KBM-7 (cell line): ENCODE measurements at regions not wholly inside any gene's neighbourhood (a gene's known extent, or its start where the extent isn't known, plus 50 kb on each side); places are given as distances from the start of the nearest gene placed in this dataset.
"Not testable (repeated sequence)": the region's sequence is repeated elsewhere in the genome, so short reads cannot be mapped to it uniquely, and the experiment has no call there.

Experiments
- DNase-seq: peaks from one replicate; pipeline ENCODE4 v3.0.0-alpha.2; 2015
- in situ Hi-C: fragments of 300-500 bp; cut with MboI; formaldehyde crosslinking; loops from 2 replicates; pipeline ENCODE4 v1.14.3; 2020; ENCODE audit warnings: low sequenced_read_pairs, low pct_unique_long_range_greater_than_20kb, mixed read lengths

DNA sequence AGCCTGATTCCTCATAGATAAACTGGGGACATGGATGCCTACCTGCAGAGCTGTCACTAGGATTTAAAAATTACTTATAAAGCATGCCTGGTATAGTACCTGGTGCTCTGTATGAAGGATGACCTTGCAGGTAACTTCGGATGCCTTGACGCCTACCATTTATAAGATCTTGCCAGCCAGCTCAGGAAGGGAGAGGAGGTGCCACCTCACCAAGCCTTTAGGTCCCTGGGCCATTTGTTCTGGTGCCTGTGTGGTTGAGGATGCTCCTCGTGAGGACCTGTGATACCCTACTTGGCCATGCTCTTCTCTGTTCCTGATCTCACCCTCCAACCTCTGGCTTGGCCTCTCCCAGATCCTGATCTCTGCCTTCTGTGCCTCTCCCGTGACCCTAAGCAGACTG lies 85.2 kb downstream of the FDX1 start:
- in situ Hi-C loops, result no loop called here
- no peak for DNase-seq

DNA sequence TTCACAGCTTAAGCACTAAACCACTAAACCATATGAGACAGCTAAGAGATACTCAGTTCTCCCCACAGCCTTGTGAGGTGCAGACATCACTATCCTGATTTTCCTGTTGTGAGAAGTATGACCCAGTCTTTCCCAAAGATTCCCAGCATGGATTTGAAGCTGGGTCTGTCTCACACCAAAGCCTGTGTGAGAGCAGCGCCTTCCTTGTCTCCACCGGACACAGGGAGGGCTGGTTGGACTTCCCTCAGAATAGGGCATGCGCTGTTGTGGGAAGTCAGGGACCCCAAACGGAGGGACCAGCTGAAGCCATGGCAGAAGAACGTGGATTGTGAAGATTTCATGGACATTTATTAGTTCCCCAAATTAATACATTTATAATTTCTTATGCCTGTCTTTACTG lies 87.6 kb downstream of the FDX1 start:
- DNase-seq, in situ Hi-C loops: not testable (repeated sequence)

DNA sequence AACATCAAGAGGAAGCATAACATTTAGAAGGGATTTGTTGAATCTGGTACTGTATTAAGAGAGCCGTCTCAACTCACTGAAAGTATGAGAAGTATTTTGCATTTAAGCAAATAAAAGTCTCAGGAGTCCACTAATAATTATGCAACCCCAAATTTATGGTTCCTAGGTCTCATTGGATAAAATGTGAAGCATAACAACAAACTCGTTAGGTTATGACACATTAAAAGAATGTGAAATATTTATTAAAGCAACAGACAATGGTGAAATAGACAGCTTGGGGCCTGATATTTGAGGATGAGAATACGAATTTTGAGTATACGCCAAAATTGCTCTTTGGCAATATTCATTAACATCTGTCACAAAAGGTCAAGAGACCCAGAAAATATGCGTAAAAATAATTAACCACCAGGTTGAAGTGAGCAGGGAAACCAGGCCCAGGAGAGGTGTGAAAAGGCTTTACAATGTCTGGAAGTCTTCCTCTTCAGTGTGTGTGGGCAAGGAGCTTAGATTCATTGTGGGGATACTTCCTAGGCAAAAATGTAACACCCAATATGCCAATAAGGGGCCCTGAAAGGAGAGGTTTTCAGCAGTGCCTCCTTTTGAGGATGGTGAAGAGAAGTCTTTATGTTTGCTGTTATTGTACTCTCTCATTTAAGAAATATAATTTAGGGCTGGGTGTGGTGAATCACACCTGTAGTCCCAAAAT lies 89.2 kb downstream of the FDX1 start:
- in situ Hi-C loops, result no loop called here

DNA sequence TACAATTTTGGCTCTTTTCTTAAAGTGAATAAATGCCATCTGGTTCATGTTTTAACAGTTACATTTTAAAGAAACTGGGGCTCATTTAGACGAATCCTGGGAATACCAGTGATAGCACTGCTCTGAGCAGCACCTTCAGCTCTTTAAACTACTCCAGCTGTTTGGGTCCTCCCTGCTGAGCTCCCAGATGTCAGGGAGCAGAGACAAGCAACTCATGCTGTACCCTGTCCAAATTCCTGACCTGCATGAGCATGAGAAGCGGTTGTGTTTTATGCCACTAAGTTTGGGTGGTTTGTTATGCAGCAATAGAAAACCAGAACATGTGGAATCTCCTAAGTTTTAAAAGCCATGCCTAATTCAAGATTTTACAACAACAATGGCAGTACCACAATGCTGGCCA lies 90.0 kb downstream of the FDX1 start:
- in situ Hi-C loops, result no loop called here

More for the DNA sequence above, 89.2 kb downstream of the FDX1 start:
- no peak for DNase-seq

DNA sequence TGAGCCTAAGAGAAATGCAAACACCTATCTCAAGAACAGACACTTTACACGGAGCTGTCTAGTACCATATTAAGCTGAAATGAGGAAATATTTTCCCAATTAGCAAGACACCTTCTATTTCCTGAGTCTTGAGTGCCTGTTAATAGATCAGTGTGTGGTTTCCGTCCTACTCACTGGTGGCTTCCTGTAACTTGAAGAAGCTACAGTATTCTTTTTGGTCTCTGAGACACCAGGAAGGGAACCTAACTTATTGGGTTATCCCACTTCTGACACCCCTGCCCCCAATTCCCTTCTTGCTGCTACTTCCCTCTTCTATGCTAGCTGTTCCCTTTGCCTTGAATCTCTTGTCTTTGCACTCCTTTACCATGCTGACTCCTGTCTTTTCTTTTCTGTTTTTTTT lies 92.7 kb downstream of the FDX1 start:
- peak; percentile 68 for DNase-seq
- in situ Hi-C loops, result no loop called here

More for the DNA sequence above, 90.0 kb downstream of the FDX1 start:
- no peak for DNase-seq

DNA sequence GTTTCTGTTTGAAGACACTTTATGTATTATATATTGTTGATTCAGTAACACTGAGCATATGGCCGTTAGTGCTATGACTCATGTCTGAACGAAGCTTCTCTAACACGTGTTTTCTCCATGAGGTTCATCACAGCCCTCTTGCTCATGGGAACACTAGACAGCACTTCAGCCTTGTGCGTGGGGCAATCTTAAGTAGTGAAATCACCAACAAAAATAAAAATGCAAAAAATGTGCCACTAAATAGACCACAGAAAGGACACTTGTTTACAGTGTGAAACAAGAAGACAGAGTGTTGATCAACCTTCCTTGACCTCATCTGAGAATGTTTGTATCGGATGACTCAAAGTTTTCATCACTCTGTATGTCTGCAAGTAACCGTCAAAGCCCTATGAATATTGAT lies 94.5 kb downstream of the FDX1 start:
- in situ Hi-C loops, result no loop called here
- no peak for DNase-seq

DNA sequence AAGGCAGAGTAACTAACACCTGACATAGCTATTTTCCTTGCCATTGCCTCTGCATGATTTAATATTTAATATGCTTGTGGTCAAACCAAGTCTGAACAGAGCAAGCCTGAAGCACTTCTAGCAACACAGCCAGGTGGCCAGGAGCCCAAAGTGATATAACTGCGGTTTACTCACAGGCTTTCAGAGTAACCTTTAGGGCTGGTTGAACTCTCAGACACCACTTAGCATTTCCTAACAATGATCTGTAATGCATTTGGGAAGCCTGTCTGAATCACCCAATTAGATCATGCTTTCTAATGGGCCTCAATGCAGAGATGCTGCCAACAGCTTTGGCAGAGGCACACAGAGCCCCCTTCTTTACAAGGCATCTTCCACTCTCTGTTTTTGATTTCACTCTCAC lies 96.1 kb downstream of the FDX1 start:
- in situ Hi-C loops, result no loop called here
- no peak for DNase-seq

DNA sequence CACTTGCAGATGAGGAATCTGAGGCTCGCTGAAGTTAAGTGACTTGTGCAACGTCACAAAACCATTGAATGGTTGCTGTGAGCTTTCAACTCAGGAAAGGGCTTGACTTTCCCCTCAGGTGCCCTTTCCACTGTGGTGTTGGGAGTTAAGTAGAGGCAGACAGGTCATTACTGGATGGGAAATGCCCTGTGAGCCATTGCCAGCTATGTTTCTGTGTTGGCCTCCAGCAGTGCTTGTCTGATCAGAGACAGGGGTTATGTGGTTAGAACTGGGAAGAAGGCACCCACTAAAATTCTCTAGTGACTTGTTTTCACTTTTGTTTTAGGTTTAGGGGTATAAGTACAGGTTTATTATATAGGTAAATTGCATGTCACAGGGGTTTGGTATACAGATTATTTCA lies 96.6 kb downstream of the FDX1 start:
- in situ Hi-C loops, result no loop called here
- DNase-seq, result no peak
